ENCODE measurements at regions not wholly inside any gene's neighbourhood (a gene's known extent, or its start where the extent isn't known, plus 50 kb on each side); places are given as distances from the start of the nearest gene placed in this dataset.

GRCh38 chr5:82760856-82761255 is 316.3 kb downstream of the TMEM167A start:
- no peak for DNase-seq (ENCODE audit: low spot score)
- no peak for ATAC-seq
- ChIA-PET CTCF (no interaction called here), POLR2A (no interaction called here)
- TF ChIP-seq MXD4 (CRISPR knock-in tag; IDR thresholded peaks at IDR 0.05; ENCODE audit: borderline replicate concordance) (no peak), SP1 (CRISPR knock-in tag; conservative IDR thresholded peaks at IDR 0.05) (no peak), JAZF1 (CRISPR knock-in tag; IDR thresholded peaks at IDR 0.05) (no peak), FOXP1 (CRISPR knock-in tag; IDR thresholded peaks at IDR 0.05; ENCODE audit: borderline replicate concordance) (no peak), ZNF263 (CRISPR knock-in tag; IDR thresholded peaks at IDR 0.05; ENCODE audit: low read depth) (no peak), ZNF219 (CRISPR knock-in tag; IDR thresholded peaks at IDR 0.05; ENCODE audit: borderline replicate concordance) (no peak), ELF4 (CRISPR knock-in tag; IDR thresholded peaks at IDR 0.05; ENCODE audit: low read depth) (no peak), RORB (CRISPR knock-in tag; IDR thresholded peaks at IDR 0.05) (no peak), ZNF671 (CRISPR knock-in tag; IDR thresholded peaks at IDR 0.05) (no peak), OVOL2 (CRISPR knock-in tag; IDR thresholded peaks at IDR 0.05; ENCODE audit: borderline replicate concordance) (no peak)
- TF ChIP-seq, protein P1, sequence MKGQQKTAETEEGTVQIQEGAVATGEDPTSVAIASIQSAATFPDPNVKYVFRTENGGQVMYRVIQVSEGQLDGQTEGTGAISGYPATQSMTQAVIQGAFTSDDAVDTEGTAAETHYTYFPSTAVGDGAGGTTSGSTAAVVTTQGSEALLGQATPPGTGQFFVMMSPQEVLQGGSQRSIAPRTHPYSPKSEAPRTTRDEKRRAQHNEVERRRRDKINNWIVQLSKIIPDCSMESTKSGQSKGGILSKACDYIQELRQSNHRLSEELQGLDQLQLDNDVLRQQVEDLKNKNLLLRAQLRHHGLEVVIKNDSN (CRISPR knock-in tag; IDR thresholded peaks at IDR 0.05) = no peak
- Mint-ChIP-seq H3K4me3 (no peak overlapping the region), H3K4me1 (no peaks in the 10 kb centered on the region), H3K27me3 (ENCODE audit: low read depth) (no peaks in the 10 kb centered on the region), H3K9me3 (peaks cover 14% of the 10 kb centered on the region; the same call in 1 of the 2 replicates), H3K27ac (no peak overlapping the region), H3K36me3 (no peaks in the 10 kb centered on the region)

- H3K27ac Mint-ChIP-seq = no peak overlapping the region
- H3K36me3 Mint-ChIP-seq = no peaks in the 10 kb centered on the region
- ATAC-seq = no peak
- H3K27me3 Mint-ChIP-seq (ENCODE audit: low read depth) = no peaks in the 10 kb centered on the region
- ChIA-PET POLR2A (no interaction called here), CTCF (no interaction called here)
- no peaks in the 10 kb centered on the region for H3K4me1 Mint-ChIP-seq
- TF ChIP-seq GRHL2 (CRISPR knock-in tag; IDR thresholded peaks at IDR 0.05; ENCODE audit: insufficient replicate concordance, severe bottlenecking) = no peak
- TF ChIP-seq TCF7 (CRISPR knock-in tag; IDR thresholded peaks at IDR 0.05; ENCODE audit: low read depth) = no peak
- TF ChIP-seq, protein P2, sequence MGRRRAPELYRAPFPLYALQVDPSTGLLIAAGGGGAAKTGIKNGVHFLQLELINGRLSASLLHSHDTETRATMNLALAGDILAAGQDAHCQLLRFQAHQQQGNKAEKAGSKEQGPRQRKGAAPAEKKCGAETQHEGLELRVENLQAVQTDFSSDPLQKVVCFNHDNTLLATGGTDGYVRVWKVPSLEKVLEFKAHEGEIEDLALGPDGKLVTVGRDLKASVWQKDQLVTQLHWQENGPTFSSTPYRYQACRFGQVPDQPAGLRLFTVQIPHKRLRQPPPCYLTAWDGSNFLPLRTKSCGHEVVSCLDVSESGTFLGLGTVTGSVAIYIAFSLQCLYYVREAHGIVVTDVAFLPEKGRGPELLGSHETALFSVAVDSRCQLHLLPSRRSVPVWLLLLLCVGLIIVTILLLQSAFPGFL (CRISPR knock-in tag; IDR thresholded peaks at IDR 0.05; ENCODE audit: borderline replicate concordance) = no peak
- TF ChIP-seq ZNF396 (CRISPR knock-in tag; IDR thresholded peaks at IDR 0.05; ENCODE audit: borderline replicate concordance) = no peak
- TF ChIP-seq HMGA2 (CRISPR knock-in tag; IDR thresholded peaks at IDR 0.05) = no peak
- TF ChIP-seq RORB (CRISPR knock-in tag; IDR thresholded peaks at IDR 0.05) = no peak
- no peak for TF ChIP-seq NFE2L1 (CRISPR knock-in tag; IDR thresholded peaks at IDR 0.05)
- no peak for TF ChIP-seq AFF4 (CRISPR knock-in tag; IDR thresholded peaks at IDR 0.05; ENCODE audit: borderline replicate concordance)
- TF ChIP-seq OVOL2 (CRISPR knock-in tag; IDR thresholded peaks at IDR 0.05; ENCODE audit: borderline replicate concordance) = no peak
- no peak for TF ChIP-seq RELA (CRISPR knock-in tag; IDR thresholded peaks at IDR 0.05; ENCODE audit: borderline replicate concordance)
- no peak for TF ChIP-seq CBFB (CRISPR knock-in tag; IDR thresholded peaks at IDR 0.05; ENCODE audit: low read depth)
- no peak for DNase-seq (ENCODE audit: low spot score)
- no peak overlapping the region for H3K4me3 Mint-ChIP-seq
- H3K9me3 Mint-ChIP-seq = peaks cover 14% of the 10 kb centered on the region; the same call in 1 of the 2 replicates
These were observed 318.3 kb downstream of the TMEM167A start for GRCh38 chr5:82758881-82759280.
